Keratinocyte (primary cell): ENCODE measurements at regions not wholly inside any gene's neighbourhood (a gene's known extent, or its start where the extent isn't known, plus 50 kb on each side); places are given as distances from the start of the nearest gene placed in this dataset.

Experiments
- EZH2 ChIP-seq: IDR thresholded peaks from one replicate; pipeline ENCODE4 v1.6.1; 2012; ENCODE audit warnings: inconsistent platforms, mild to moderate bottlenecking, low read length, moderate library complexity
- TF ChIP-seq, protein P1 (sequence below), 3 experiments: IDR thresholded peaks in 1 of 3; conservative IDR thresholded peaks in 1 of 3; optimal IDR thresholded peaks in 1 of 3; 2 replicates in 2 of 3; 3 replicates in 1 of 3; pipeline versions ENCODE3 to v1.5.1; 2011; ENCODE audit warnings: low read length in 3 of 3, mild to moderate bottlenecking in 3 of 3, moderate library complexity in 2 of 3, control low read depth in 1 of 3, inconsistent platforms in 1 of 3; ENCODE audit not compliant: insufficient read depth in 2 of 3; ENCODE audit errors: extremely low read depth in 1 of 3

DNA sequence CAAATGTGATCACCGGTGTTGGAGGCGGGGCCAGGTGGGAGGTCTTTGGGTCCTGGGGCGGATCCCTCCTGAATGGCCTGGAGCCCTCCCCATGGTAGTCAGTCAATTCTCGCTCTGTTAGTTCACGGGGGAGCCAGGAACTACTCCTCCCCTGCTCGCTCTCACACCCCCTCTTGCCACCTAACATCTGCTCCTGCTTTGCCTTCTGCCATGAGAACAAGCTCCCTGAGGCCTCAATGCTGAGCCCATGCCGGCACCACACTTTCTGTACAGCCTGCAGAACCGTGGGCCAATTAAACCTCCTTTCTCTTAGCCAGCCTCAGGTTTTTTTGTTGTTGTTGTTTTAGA is 135.7 kb downstream of the SHANK2 start:
- no peak for TF ChIP-seq EZH2
- TF ChIP-seq, protein P1, sequence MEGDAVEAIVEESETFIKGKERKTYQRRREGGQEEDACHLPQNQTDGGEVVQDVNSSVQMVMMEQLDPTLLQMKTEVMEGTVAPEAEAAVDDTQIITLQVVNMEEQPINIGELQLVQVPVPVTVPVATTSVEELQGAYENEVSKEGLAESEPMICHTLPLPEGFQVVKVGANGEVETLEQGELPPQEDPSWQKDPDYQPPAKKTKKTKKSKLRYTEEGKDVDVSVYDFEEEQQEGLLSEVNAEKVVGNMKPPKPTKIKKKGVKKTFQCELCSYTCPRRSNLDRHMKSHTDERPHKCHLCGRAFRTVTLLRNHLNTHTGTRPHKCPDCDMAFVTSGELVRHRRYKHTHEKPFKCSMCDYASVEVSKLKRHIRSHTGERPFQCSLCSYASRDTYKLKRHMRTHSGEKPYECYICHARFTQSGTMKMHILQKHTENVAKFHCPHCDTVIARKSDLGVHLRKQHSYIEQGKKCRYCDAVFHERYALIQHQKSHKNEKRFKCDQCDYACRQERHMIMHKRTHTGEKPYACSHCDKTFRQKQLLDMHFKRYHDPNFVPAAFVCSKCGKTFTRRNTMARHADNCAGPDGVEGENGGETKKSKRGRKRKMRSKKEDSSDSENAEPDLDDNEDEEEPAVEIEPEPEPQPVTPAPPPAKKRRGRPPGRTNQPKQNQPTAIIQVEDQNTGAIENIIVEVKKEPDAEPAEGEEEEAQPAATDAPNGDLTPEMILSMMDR (optimal IDR thresholded peaks at IDR 0.05 in 1 of 3, IDR thresholded peaks at IDR 0.05 in 1 of 3, conservative IDR thresholded peaks at IDR 0.05 in 1 of 3; ENCODE audit: extremely low read depth in 1 of 3, insufficient read depth in 2 of 3, low read length in 3 of 3), result no peak
